ENCODE measurements at regions not wholly inside any gene's neighbourhood (a gene's known extent, or its start where the extent isn't known, plus 50 kb on each side); places are given as distances from the start of the nearest gene placed in this dataset.
"Not testable (repeated sequence)": the region's sequence is repeated elsewhere in the genome, so short reads cannot be mapped to it uniquely, and the experiment has no call there.

- DNase-seq: not testable (repeated sequence)
Measured at GRCh38 chr17:73859439-73860008, 215.3 kb upstream of the SDK2 start.

GRCh38 chr17:73861543-73861942, 217.3 kb upstream of the SDK2 start:
- DNase-seq: no peak

GRCh38 chr17:73863761-73864535, 219.7 kb upstream of the SDK2 start:
- no peak for DNase-seq

- no peak for DNase-seq
Measured at GRCh38 chr17:73865831-73866230, 221.6 kb upstream of the SDK2 start.

GRCh38 chr17:73867056-73867455, 222.8 kb upstream of the SDK2 start:
- no peak for DNase-seq

GRCh38 chr17:73870068-73870467, 225.8 kb upstream of the SDK2 start:
- DNase-seq: no peak

- DNase-seq: no peak
Measured at GRCh38 chr17:73870473-73870872, 226.2 kb upstream of the SDK2 start.

- no peak for DNase-seq
Measured at GRCh38 chr17:73872816-73873215, 228.6 kb upstream of the SDK2 start.

- DNase-seq: no peak
Measured at GRCh38 chr17:73874008-73874720, 229.9 kb upstream of the SDK2 start.

- no peak for DNase-seq
Measured at GRCh38 chr17:73875346-73875745, 231.1 kb upstream of the SDK2 start.

- no peak for DNase-seq
Measured at GRCh38 chr17:73877962-73878361, 233.7 kb upstream of the SDK2 start.

GRCh38 chr17:73878923-73879322, 234.7 kb upstream of the SDK2 start:
- no peak for DNase-seq

- no peak for DNase-seq
Measured at GRCh38 chr17:73879987-73880386, 235.7 kb upstream of the SDK2 start.

- no peak for DNase-seq
Measured at GRCh38 chr17:73882590-73882989, 238.3 kb upstream of the SDK2 start.

GRCh38 chr17:73883175-73883574, 238.9 kb upstream of the SDK2 start:
- no peak for DNase-seq

- DNase-seq: no peak
Measured at GRCh38 chr17:73887739-73888138, 243.5 kb upstream of the SDK2 start.

GRCh38 chr17:73888862-73889261, 244.6 kb upstream of the SDK2 start:
- no peak for DNase-seq

- no peak for DNase-seq
Measured at GRCh38 chr17:73889439-73889838, 245.2 kb upstream of the SDK2 start.

- DNase-seq: no peak
Measured at GRCh38 chr17:73890831-73891405, 246.7 kb upstream of the SDK2 start.

GRCh38 chr17:73895157-73895556, 250.9 kb upstream of the SDK2 start:
- no peak for DNase-seq

- no peak for DNase-seq
Measured at GRCh38 chr17:73896966-73897365, 252.7 kb upstream of the SDK2 start.

- DNase-seq: no peak
Measured at GRCh38 chr17:73899839-73900238, 255.6 kb upstream of the SDK2 start.

GRCh38 chr17:73900516-73900915, 256.3 kb upstream of the SDK2 start:
- DNase-seq: no peak

- DNase-seq: no peak
Measured at GRCh38 chr17:73901249-73901648, 257.0 kb upstream of the SDK2 start.

Data from central memory CD4-positive, alpha-beta T cell (primary cell).